Prostate gland (tissue), 2 donors: ENCODE measurements at regions not wholly inside any gene's neighbourhood (a gene's known extent, or its start where the extent isn't known, plus 50 kb on each side); places are given as distances from the start of the nearest gene placed in this dataset.

Source experiments
- DNase-seq: peaks from one replicate; pipeline ENCODE4 v3.0.0-alpha.2; 2019; ENCODE audit warnings: low spot score
- H3K27ac ChIP-seq, 2 donors: fragments of 200-600 bp; sonication (generic); 2 replicates each; pipeline ENCODE4 v1.5.1; 2017 to 2019
- H3K27me3 ChIP-seq: fragments of 200-600 bp; sonication (generic); replicated peaks from 2 replicates; pipeline ENCODE4 v1.5.1; 2019; ENCODE audit not compliant: insufficient read depth
- H3K36me3 ChIP-seq, 2 donors: fragments of 200-600 bp; sonication (generic); 1 replicate in 1 of 2; 2 replicates in 1 of 2; pipeline versions ENCODE4 v1.5.1 to v1.8.1; 2017 to 2019
- H3K4me1 ChIP-seq: fragments of 200-600 bp; sonication (generic); replicated peaks from 2 replicates; pipeline ENCODE4 v1.5.1; 2019
- H3K4me3 ChIP-seq, 2 donors: fragments of 200-600 bp; sonication (generic); 2 replicates each; pipeline ENCODE4 v1.5.1; 2017 to 2019
- H3K9me3 ChIP-seq: fragments of 200-600 bp; sonication (generic); 2 replicates; pipeline ENCODE4 v1.5.1; 2017
- POLR2A ChIP-seq: fragments of 450-650 bp; IDR thresholded peaks from one replicate; pipeline ENCODE4 v1.6.1; 2016; ENCODE audit warnings: antibody characterized with exemption, mild to moderate bottlenecking
- POLR2AphosphoS5 ChIP-seq: sonication (generic); formaldehyde crosslinking; IDR thresholded peaks from one replicate; pipeline ENCODE4 v1.6.1; 2017; ENCODE audit warnings: antibody characterized with exemption
- WGBS: methylation state at CpG from one replicate; pipeline ENCODE4 v1.1.5; 2018; 5-methylcytosine and 5-hydroxymethylcytosine counted together
- intact Hi-C: fragments of 100-400 bp; cut with DNase I; formaldehyde crosslinking; loops from one replicate; pipeline ENCODE4 v1.14.2; 2022
- TF ChIP-seq, protein P1 (sequence below), 4 experiments: fragments of 200-600 bp in 2 of 4; fragments of 450-650 bp in 2 of 4; sonication (generic) in 2 of 4; IDR thresholded peaks; 1 replicate in 3 of 4; 2 replicates in 1 of 4; pipeline ENCODE4 v1.5.1; 2016 to 2019; ENCODE audit warnings: antibody characterized with exemption in 4 of 4, mild to moderate bottlenecking in 2 of 4, moderate library complexity in 2 of 4

DNA sequence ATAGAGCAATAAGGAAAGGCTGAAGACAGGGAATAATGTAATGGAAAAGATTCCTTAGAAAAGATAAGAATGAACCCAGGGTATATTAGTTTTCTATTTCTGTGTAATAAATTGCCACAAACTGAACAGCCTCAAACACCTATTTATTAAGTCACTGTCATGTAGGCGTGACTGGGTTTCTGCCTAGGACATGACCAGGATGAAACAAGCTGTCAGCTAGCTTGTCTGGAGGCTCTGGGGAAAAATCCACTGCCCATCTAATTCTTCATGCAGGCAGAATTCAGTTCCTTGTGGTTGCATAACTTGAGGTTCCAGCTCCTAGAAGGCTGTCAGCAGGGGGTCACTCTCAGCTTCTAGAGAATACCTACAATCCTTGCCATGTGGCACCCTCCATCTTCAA, 277.7 kb downstream of the TMA16 start:
- Histone ChIP-seq H3K27me3 (no peaks in the 10 kb centered on the region), H3K4me1 (no peaks in the 10 kb centered on the region), H3K36me3 (no peaks in the 10 kb centered on the region), H3K9me3 (no peaks in the 10 kb centered on the region), H3K4me3 (no peak overlapping the region), H3K27ac (no peak overlapping the region)
- WGBS, result 88% methylated on average over 1 of the region's 1 CpG
- intact Hi-C loops, result no loop called here
- DNase-seq, result no peak
- TF ChIP-seq, protein P1, sequence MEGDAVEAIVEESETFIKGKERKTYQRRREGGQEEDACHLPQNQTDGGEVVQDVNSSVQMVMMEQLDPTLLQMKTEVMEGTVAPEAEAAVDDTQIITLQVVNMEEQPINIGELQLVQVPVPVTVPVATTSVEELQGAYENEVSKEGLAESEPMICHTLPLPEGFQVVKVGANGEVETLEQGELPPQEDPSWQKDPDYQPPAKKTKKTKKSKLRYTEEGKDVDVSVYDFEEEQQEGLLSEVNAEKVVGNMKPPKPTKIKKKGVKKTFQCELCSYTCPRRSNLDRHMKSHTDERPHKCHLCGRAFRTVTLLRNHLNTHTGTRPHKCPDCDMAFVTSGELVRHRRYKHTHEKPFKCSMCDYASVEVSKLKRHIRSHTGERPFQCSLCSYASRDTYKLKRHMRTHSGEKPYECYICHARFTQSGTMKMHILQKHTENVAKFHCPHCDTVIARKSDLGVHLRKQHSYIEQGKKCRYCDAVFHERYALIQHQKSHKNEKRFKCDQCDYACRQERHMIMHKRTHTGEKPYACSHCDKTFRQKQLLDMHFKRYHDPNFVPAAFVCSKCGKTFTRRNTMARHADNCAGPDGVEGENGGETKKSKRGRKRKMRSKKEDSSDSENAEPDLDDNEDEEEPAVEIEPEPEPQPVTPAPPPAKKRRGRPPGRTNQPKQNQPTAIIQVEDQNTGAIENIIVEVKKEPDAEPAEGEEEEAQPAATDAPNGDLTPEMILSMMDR (IDR thresholded peaks at IDR 0.05), result no peak

DNA sequence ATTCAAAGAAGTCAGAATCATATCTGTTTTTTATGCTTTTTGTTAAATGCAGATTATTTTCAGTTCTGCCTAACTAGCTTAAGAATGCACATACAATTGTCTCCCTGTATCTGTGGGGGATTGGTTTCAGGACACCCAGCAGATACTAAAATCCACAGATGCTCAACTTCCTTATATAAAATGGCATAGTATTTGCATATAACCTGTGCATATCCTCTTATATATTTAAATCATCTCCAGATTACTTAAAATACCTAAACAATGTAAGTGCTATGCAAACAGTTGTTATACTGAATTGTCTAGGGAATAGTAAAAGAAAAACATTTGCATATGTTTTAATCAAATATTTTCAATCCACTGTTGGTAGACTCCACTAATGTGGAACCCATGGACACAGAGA, 279.4 kb downstream of the TMA16 start:
- no peak for DNase-seq
- TF ChIP-seq POLR2A, result no peak
- TF ChIP-seq, protein P1 (IDR thresholded peaks at IDR 0.05), result no peak
- TF ChIP-seq POLR2AphosphoS5, result no peak
- no peaks in the 10 kb centered on the region for H3K4me1 ChIP-seq
- H3K9me3 ChIP-seq, result no peaks in the 10 kb centered on the region
- no peak overlapping the region for H3K27ac ChIP-seq
- intact Hi-C loops, result no loop called here
- H3K27me3 ChIP-seq, result no peaks in the 10 kb centered on the region
- no peaks in the 10 kb centered on the region for H3K36me3 ChIP-seq
- no peak overlapping the region for H3K4me3 ChIP-seq

DNA sequence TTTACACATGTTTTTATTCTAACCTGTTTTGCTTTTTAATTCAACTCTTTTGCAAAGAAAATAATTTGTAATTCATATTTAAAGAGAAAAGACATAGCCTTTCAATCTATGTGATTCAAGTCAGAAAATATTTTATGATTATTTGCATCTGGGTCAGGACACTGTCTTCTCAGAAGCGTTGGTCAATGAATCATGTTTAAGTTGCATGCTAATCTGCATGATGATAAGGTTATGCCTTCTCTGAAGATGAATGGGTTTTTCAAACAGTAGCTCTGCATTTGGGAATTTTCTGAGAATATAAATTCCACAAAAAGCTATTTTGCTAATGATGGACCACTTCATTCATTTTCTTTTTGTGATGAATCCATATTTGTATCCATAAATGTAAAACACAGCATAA, 282.5 kb downstream of the TMA16 start:
- intact Hi-C loops, result no loop called here
- 67% methylated on average over 1 of the region's 1 CpG for WGBS

DNA sequence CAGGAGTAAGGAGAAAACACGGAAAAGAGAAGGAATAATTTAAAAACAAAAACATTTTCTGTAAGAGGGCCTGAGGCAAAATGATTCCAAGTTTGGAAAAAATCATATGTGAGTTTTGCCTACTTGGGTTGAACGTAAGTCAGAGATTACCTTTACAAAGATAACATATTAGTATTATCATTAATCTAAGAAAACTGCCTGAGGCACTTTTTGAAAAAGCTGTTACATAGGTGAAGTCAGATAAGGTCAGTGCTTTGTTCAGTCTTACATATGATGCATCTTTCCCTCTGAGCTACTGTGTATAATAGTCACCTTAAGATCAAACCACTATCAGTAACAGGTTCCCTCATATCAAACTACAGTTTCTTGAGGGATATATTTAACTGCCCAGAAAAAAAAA, 287.2 kb downstream of the TMA16 start:
- DNase-seq, result no peak
- Histone ChIP-seq H3K9me3 (no peaks in the 10 kb centered on the region), H3K4me3 (no peak overlapping the region), H3K4me1 (no peaks in the 10 kb centered on the region), H3K27me3 (no peaks in the 10 kb centered on the region), H3K27ac (no peak overlapping the region), H3K36me3 (no peaks in the 10 kb centered on the region)
- TF ChIP-seq, protein P1 (IDR thresholded peaks at IDR 0.05), result no peak
- no peak for TF ChIP-seq POLR2A
- no peak for TF ChIP-seq POLR2AphosphoS5
- 61% methylated on average over 2 of the region's 2 CpGs for WGBS
- intact Hi-C loops, result no loop called here

More for the DNA sequence above, 282.5 kb downstream of the TMA16 start:
- H3K4me1 ChIP-seq, result no peaks in the 10 kb centered on the region
- no peak for DNase-seq
- H3K4me3 ChIP-seq, result no peak overlapping the region
- TF ChIP-seq POLR2AphosphoS5, result no peak
- no peak for TF ChIP-seq POLR2A
- TF ChIP-seq, protein P1 (IDR thresholded peaks at IDR 0.05), result no peak
- no peaks in the 10 kb centered on the region for H3K9me3 ChIP-seq
- H3K27me3 ChIP-seq, result no peaks in the 10 kb centered on the region
- no peaks in the 10 kb centered on the region for H3K36me3 ChIP-seq
- H3K27ac ChIP-seq, result no peak overlapping the region

DNA sequence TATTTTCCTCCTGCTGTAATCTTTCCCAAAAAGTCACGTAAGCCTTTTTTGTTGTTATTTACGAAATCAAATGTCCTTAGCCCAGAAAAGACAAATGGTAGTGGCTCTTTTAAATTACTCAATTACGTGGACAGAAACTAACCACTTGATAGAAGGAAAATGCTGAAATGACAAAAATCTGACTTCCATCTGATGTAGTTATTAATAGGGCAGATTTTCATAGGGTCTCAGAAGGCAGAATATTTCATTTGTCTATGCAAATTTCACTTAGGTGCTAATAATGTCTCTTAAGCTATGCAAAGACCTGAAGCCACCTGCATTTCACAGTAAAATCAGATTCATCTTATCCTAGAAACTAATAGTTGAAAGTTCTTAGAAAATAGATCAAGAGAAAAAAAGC, 295.7 kb downstream of the TMA16 start:
- Histone ChIP-seq H3K27ac (no peak overlapping the region), H3K4me3 (no peak overlapping the region), H3K4me1 (no peaks in the 10 kb centered on the region), H3K9me3 (no peaks in the 10 kb centered on the region), H3K36me3 (no peaks in the 10 kb centered on the region), H3K27me3 (no peaks in the 10 kb centered on the region)
- intact Hi-C loops, result no loop called here
- TF ChIP-seq, protein P1 (IDR thresholded peaks at IDR 0.05), result no peak
- TF ChIP-seq POLR2A (no peak), POLR2AphosphoS5 (no peak)
- DNase-seq, result no peak
- WGBS, result 90% methylated on average over 3 of the region's 3 CpGs
